Endodermal cell (in vitro differentiated cells): ENCODE measurements at regions not wholly inside any gene's neighbourhood (a gene's known extent, or its start where the extent isn't known, plus 50 kb on each side); places are given as distances from the start of the nearest gene placed in this dataset.
A peak's percentile ranks its signal among the peaks of the same experiment; 100 is the strongest.

Experiments
- DNase-seq: peaks from one replicate; pipeline ENCODE4 v3.0.0-alpha.2; 2017
- H3K27ac ChIP-seq: 2 replicates; pipeline ENCODE4 v1.5.1; 2013; ENCODE audit warnings: mild to moderate bottlenecking, low read depth, low read length, moderate library complexity
- H3K27me3 ChIP-seq: 2 replicates; pipeline ENCODE4 v1.6.1; 2013; ENCODE audit warnings: mild to moderate bottlenecking, low read length, moderate library complexity; ENCODE audit not compliant: insufficient read depth, control insufficient read depth, poor library complexity, severe bottlenecking
- H3K36me3 ChIP-seq: 2 replicates; pipeline ENCODE4 v1.7.0; 2013; ENCODE audit warnings: mild to moderate bottlenecking, low read length, moderate library complexity; ENCODE audit not compliant: control insufficient read depth, insufficient read depth
- H3K4me1 ChIP-seq: one replicate; pipeline ENCODE4 v1.7.0; 2013; ENCODE audit warnings: low read length; ENCODE audit not compliant: control insufficient read depth, insufficient read depth
- H3K4me3 ChIP-seq: 2 replicates; pipeline ENCODE4 v1.5.1; 2013; ENCODE audit warnings: mild to moderate bottlenecking, low read length, moderate library complexity
- H3K9ac ChIP-seq: 2 replicates; pipeline ENCODE4 v1.6.1; 2013; ENCODE audit warnings: mild to moderate bottlenecking, low read length, moderate library complexity; ENCODE audit not compliant: poor library complexity, severe bottlenecking; ENCODE audit errors: extremely low read depth
- H3K9me3 ChIP-seq: 2 replicates; pipeline ENCODE4 v1.6.1; 2013; ENCODE audit warnings: mild to moderate bottlenecking, low read length, moderate library complexity; ENCODE audit not compliant: control insufficient read depth
- H3K27ac Mint-ChIP-seq: 2 replicates; pipeline ENCODE4 v1.8.0; 2020; ENCODE audit warnings: mixed read lengths
- H3K27me3 Mint-ChIP-seq: 2 replicates; pipeline ENCODE4 v1.8.0; 2021; ENCODE audit warnings: mild to moderate bottlenecking, mixed read lengths; ENCODE audit not compliant: insufficient read depth
- H3K36me3 Mint-ChIP-seq: 2 replicates; pipeline ENCODE4 v1.8.0; 2020; ENCODE audit warnings: low read depth, mixed read lengths
- H3K4me1 Mint-ChIP-seq: 2 replicates; pipeline ENCODE4 v1.8.0; 2020; ENCODE audit warnings: mixed read lengths
- H3K4me3 Mint-ChIP-seq: 2 replicates; pipeline ENCODE4 v1.8.0; 2020; ENCODE audit warnings: mild to moderate bottlenecking, moderate library complexity, mixed read lengths
- H3K9me3 Mint-ChIP-seq: 2 replicates; pipeline ENCODE4 v1.8.0; 2020; ENCODE audit warnings: mild to moderate bottlenecking, mixed read lengths
- CTCF ChIP-seq: fragments of 200-600 bp; sonication (generic); conservative IDR thresholded peaks from 2 replicates; pipeline ENCODE4 v1.5.0; 2021; ENCODE audit warnings: antibody characterized with exemption, mild to moderate bottlenecking
- WGBS, 2 experiments: methylation state at CpG; one replicate each; pipeline versions ENCODE4 v1.1.5 to v1.1.7; 2013; ENCODE audit warnings: missing lambda C conversion rate in 2 of 2, mixed read lengths in 1 of 2; ENCODE audit not compliant: insufficient coverage in 1 of 2, insufficient read length in 1 of 2; 5-methylcytosine and 5-hydroxymethylcytosine counted together

GRCh38 chr9:91004484-91004883 lies 202.9 kb downstream of the SYK start:
- no peak overlapping the region for H3K27ac ChIP-seq
- whole genome bisulfite sequencing, 2 experiments = 89 to 97% methylated on average over 6 of the region's 6 CpGs
- DNase-seq = no peak
- no peaks in the 10 kb centered on the region for H3K27me3 ChIP-seq
- Mint-ChIP-seq H3K27ac (no peak overlapping the region), H3K27me3 (peaks cover 3% of the 10 kb centered on the region), H3K4me1 (no peaks in the 10 kb centered on the region), H3K4me3 (no peak overlapping the region), H3K36me3 (no peaks in the 10 kb centered on the region), H3K9me3 (peaks cover 16% of the 10 kb centered on the region)
- H3K36me3 ChIP-seq = no peaks in the 10 kb centered on the region
- TF ChIP-seq CTCF = no peak
- H3K4me1 ChIP-seq = no peaks in the 10 kb centered on the region
- H3K9me3 ChIP-seq = peaks cover 8% of the 10 kb centered on the region
- no peak overlapping the region for H3K9ac ChIP-seq
- H3K4me3 ChIP-seq = no peak overlapping the region

GRCh38 chr9:91004992-91005391 lies 203.4 kb downstream of the SYK start:
- DNase-seq = peak; percentile 63
- H3K27ac Mint-ChIP-seq = no peak overlapping the region

GRCh38 chr9:91006046-91006445 lies 204.4 kb downstream of the SYK start:
- H3K36me3 ChIP-seq = no peaks in the 10 kb centered on the region
- H3K27ac Mint-ChIP-seq = no peak overlapping the region
- no peak for DNase-seq
- no peaks in the 10 kb centered on the region for H3K36me3 Mint-ChIP-seq
- H3K4me3 ChIP-seq = no peak overlapping the region
- peaks cover 16% of the 10 kb centered on the region for H3K9me3 Mint-ChIP-seq
- H3K9me3 ChIP-seq = peaks cover 8% of the 10 kb centered on the region
- no peak overlapping the region for H3K4me3 Mint-ChIP-seq
- no peak overlapping the region for H3K27ac ChIP-seq
- H3K27me3 Mint-ChIP-seq = peaks cover 3% of the 10 kb centered on the region
- no peak for TF ChIP-seq CTCF
- no peak overlapping the region for H3K9ac ChIP-seq
- no peaks in the 10 kb centered on the region for H3K4me1 ChIP-seq
- no peaks in the 10 kb centered on the region for H3K4me1 Mint-ChIP-seq
- WGBS, 2 experiments = 92 to 100% methylated on average over 3 of the region's 3 CpGs
- no peaks in the 10 kb centered on the region for H3K27me3 ChIP-seq

More at GRCh38 chr9:91004992-91005391, 203.4 kb downstream of the SYK start:
- H3K27me3 ChIP-seq = no peaks in the 10 kb centered on the region
- H3K4me3 Mint-ChIP-seq = no peak overlapping the region
- peaks cover 8% of the 10 kb centered on the region for H3K9me3 ChIP-seq
- no peaks in the 10 kb centered on the region for H3K4me1 ChIP-seq
- no peak overlapping the region for H3K27ac ChIP-seq
- peaks cover 16% of the 10 kb centered on the region for H3K9me3 Mint-ChIP-seq
- no peak overlapping the region for H3K9ac ChIP-seq
- no peaks in the 10 kb centered on the region for H3K4me1 Mint-ChIP-seq
- peak; percentile 62 for TF ChIP-seq CTCF
- WGBS, 2 experiments = 78 to 92% methylated on average over 3 to 4 of the region's 4 CpGs
- H3K36me3 Mint-ChIP-seq = no peaks in the 10 kb centered on the region
- H3K36me3 ChIP-seq = no peaks in the 10 kb centered on the region
- no peak overlapping the region for H3K4me3 ChIP-seq
- peaks cover 3% of the 10 kb centered on the region for H3K27me3 Mint-ChIP-seq
